ENCODE measurements at regions not wholly inside any gene's neighbourhood (a gene's known extent, or its start where the extent isn't known, plus 50 kb on each side); places are given as distances from the start of the nearest gene placed in this dataset.

DNA sequence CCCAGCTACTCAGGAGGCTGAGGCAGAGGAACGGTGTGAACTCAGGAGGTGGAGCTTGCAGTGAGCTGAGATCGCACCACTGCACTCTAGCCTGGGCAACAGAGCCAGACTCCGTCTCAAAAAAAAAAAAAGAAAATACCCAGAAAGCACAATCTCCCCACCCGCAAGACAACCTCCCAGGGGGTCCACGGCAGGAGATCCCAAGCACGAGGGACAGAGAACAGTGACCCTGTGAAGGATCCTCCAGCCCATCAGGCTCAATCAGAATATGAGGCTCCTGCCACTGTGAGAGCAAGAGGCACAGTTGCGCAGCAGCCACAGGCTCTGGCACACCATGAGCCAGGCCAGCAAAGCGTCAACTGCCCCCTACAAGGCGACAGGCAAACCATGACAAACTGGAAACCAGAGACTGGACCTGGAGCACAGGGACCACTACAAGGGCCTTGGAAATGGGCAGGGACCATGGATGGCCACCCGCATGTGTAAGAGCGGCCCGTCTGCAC lies 164.8 kb upstream of the GRK3 start:
- Histone ChIP-seq H3K27me3 (replicated peaks; ENCODE audit: control insufficient read depth, insufficient read depth, low read length) (no peaks in the 10 kb centered on the region), H3K4me3 (ENCODE audit: low read length) (no peak overlapping the region), H3K36me3 (ENCODE audit: control insufficient read depth, insufficient read depth, low read length, severe bottlenecking) (no peaks in the 10 kb centered on the region), H3K4me1 (ENCODE audit: control insufficient read depth, insufficient read depth, low read length) (peaks cover 39% of the 10 kb centered on the region), H3K9me3 (ENCODE audit: control insufficient read depth, low read length) (no peaks in the 10 kb centered on the region), H3K9ac (ENCODE audit: low read length) (no peak overlapping the region)
- DNase-seq (ENCODE audit: low read depth), result no peak

DNA sequence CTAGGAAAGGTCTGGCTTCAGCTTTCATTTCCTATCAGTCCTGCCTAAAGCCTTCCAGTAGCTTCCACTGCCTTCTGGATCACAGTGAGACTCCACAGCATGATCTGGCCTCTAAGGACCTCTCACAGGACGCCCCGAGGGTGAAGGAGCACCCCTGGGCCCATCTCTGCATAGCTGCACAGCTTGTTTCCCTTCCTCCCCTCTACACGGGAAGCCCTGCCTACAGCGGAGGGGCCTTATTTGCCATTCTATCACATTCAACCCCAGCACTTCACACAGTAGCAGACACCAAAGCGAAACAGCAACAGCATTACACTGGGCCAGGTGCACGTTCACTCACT lies 162.3 kb upstream of the GRK3 start:
- Histone ChIP-seq H3K27me3 (replicated peaks; ENCODE audit: control insufficient read depth, insufficient read depth, low read length) (no peaks in the 10 kb centered on the region), H3K9ac (ENCODE audit: low read length) (no peak overlapping the region), H3K4me1 (ENCODE audit: control insufficient read depth, insufficient read depth, low read length) (peaks cover 41% of the 10 kb centered on the region), H3K36me3 (ENCODE audit: control insufficient read depth, insufficient read depth, low read length, severe bottlenecking) (no peaks in the 10 kb centered on the region), H3K4me3 (ENCODE audit: low read length) (peak overlapping the region; percentile 81), H3K9me3 (ENCODE audit: control insufficient read depth, low read length) (no peaks in the 10 kb centered on the region)
- DNase-seq (ENCODE audit: low read depth), result no peak

DNA sequence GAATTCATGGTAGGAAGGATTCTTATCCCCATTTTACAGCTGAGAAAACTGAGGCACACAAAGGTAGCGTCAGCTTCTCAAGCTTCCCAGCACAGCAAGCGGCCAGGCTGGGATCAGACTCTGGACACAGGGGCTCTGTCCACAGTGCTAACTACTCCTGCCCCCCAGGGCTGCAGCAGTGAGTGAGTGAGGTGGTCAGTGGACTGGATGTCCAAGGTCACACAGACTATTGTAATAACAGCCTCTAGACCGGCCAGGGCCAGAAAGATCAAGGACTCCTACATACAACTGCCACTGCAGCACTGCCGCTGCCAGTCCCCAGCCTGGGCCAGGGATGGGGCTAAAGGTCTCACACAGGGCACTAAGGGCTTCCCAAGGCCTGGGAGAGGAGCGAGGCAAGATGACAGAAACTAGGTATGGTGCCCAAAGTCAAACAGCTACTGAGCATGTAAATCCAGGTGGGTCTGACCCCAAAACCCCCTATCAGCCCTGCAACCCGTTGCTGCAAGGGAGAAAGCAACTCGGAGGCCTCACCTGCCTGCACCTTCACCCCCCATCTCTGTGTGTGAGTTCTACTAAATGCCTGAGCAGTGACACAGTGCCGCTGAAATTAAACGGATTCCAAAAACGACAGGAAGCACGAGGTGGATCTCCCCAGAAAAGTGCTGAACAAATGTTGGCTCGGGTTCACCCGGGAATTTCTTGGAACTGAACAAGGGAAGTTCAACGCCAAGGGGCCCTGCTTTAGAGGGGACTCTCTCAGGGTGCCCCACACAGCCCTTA lies 161.8 kb upstream of the GRK3 start:
- H3K4me3 ChIP-seq (ENCODE audit: low read length), result peak overlapping the region; percentile 81
- peak; percentile 45 for DNase-seq (ENCODE audit: low read depth)
- H3K9ac ChIP-seq (ENCODE audit: low read length), result peak overlapping the region; percentile 79
- H3K4me1 ChIP-seq (ENCODE audit: control insufficient read depth, insufficient read depth, low read length), result peaks cover 41% of the 10 kb centered on the region
- H3K27me3 ChIP-seq (replicated peaks; ENCODE audit: control insufficient read depth, insufficient read depth, low read length), result no peaks in the 10 kb centered on the region
- no peaks in the 10 kb centered on the region for H3K9me3 ChIP-seq (ENCODE audit: control insufficient read depth, low read length)
- no peaks in the 10 kb centered on the region for H3K36me3 ChIP-seq (ENCODE audit: control insufficient read depth, insufficient read depth, low read length, severe bottlenecking)

DNA sequence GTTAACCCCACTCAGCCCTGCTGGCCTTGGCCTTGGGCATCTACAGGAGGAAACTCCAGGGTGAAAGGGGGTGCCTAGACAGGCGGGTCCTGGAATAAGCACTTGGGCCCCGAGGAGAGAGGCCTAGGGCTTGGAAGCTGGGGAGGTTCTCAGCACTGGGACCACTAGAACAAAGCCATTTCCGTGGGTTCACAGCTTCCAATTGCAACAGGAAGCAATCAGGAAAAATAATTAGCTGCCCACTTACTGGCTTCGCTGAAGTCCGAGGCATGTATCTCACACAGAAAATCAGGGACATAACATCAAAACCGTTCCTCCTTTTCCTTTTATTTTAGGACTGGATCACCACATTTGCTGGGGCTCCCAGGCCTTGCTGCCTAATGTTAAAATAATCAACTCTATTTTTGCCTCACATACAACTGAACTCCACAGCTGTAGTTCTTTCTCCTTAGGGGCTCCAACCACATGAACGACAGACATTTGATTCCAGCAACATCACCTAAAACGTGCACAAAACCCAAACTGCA lies 161.1 kb upstream of the GRK3 start:
- Histone ChIP-seq H3K9ac (ENCODE audit: low read length) (peak overlapping the region; percentile 79), H3K36me3 (ENCODE audit: control insufficient read depth, insufficient read depth, low read length, severe bottlenecking) (no peaks in the 10 kb centered on the region), H3K9me3 (ENCODE audit: control insufficient read depth, low read length) (no peaks in the 10 kb centered on the region), H3K4me1 (ENCODE audit: control insufficient read depth, insufficient read depth, low read length) (peaks cover 41% of the 10 kb centered on the region), H3K4me3 (ENCODE audit: low read length) (peak overlapping the region; percentile 81), H3K27me3 (replicated peaks; ENCODE audit: control insufficient read depth, insufficient read depth, low read length) (no peaks in the 10 kb centered on the region)
- peak; percentile 18 for DNase-seq (ENCODE audit: low read depth)

DNA sequence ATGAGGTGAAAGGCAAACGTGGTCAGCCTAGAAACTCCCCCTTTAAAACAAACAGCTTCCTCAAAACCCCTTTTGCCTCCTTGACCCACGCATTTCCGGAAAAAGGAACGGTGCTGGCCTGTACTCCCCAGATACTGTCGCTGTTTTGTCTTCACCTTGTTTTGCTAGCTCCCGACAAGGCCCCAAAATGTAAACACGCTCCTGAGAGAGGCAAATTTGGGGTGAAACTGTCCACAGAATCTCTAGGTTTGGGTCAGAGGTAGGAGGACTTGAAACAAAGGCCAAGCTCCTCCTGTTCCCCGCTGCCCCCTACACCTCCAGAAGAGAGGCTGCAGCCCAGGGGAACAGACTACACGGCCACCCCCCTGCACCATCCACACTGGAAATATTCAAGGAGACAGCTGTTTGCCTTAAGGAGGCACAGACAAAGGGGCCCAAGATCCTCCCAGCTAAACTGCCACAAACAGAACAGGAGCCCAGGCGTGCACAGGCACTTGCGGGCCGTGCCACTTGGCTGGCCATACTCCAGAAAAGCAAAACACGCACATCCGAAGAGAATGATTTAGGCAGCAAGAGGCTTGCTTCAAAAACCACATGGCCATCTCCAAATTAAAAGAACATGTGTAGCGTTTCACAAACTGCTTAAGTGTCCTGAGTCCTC lies 160.5 kb upstream of the GRK3 start:
- Histone ChIP-seq H3K27me3 (replicated peaks; ENCODE audit: control insufficient read depth, insufficient read depth, low read length) (no peaks in the 10 kb centered on the region), H3K9me3 (ENCODE audit: control insufficient read depth, low read length) (no peaks in the 10 kb centered on the region), H3K4me1 (ENCODE audit: control insufficient read depth, insufficient read depth, low read length) (peaks cover 41% of the 10 kb centered on the region), H3K36me3 (ENCODE audit: control insufficient read depth, insufficient read depth, low read length, severe bottlenecking) (no peaks in the 10 kb centered on the region), H3K4me3 (ENCODE audit: low read length) (peak overlapping the region; percentile 81), H3K9ac (ENCODE audit: low read length) (peak overlapping the region; percentile 79)
- peak; percentile 84 for DNase-seq (ENCODE audit: low read depth)

DNA sequence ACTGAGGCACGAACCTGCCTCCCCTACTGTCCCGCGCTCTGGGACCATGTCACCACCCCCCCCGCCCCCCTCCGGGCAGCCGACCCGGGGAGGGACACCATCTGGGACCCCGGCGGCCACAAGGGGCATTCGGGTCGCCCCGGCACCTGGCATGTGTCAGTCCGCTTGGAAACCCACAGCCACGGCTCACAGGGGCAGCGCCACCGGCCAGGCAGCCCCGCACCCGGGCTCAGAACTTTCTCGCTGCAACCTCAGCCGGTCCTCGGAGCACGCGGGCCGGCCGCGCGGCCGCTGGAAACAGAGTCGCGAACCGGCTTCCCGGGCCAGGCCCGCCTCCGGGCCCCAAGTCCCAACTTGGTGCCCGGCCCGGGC lies 159.9 kb upstream of the GRK3 start:
- H3K4me1 ChIP-seq (ENCODE audit: control insufficient read depth, insufficient read depth, low read length), result peaks cover 41% of the 10 kb centered on the region
- H3K27me3 ChIP-seq (replicated peaks; ENCODE audit: control insufficient read depth, insufficient read depth, low read length), result no peaks in the 10 kb centered on the region
- no peaks in the 10 kb centered on the region for H3K36me3 ChIP-seq (ENCODE audit: control insufficient read depth, insufficient read depth, low read length, severe bottlenecking)
- H3K9ac ChIP-seq (ENCODE audit: low read length), result peak overlapping the region; percentile 79
- no peaks in the 10 kb centered on the region for H3K9me3 ChIP-seq (ENCODE audit: control insufficient read depth, low read length)
- DNase-seq (ENCODE audit: low read depth), result peak; percentile 56
- peak overlapping the region; percentile 81 for H3K4me3 ChIP-seq (ENCODE audit: low read length)

DNA sequence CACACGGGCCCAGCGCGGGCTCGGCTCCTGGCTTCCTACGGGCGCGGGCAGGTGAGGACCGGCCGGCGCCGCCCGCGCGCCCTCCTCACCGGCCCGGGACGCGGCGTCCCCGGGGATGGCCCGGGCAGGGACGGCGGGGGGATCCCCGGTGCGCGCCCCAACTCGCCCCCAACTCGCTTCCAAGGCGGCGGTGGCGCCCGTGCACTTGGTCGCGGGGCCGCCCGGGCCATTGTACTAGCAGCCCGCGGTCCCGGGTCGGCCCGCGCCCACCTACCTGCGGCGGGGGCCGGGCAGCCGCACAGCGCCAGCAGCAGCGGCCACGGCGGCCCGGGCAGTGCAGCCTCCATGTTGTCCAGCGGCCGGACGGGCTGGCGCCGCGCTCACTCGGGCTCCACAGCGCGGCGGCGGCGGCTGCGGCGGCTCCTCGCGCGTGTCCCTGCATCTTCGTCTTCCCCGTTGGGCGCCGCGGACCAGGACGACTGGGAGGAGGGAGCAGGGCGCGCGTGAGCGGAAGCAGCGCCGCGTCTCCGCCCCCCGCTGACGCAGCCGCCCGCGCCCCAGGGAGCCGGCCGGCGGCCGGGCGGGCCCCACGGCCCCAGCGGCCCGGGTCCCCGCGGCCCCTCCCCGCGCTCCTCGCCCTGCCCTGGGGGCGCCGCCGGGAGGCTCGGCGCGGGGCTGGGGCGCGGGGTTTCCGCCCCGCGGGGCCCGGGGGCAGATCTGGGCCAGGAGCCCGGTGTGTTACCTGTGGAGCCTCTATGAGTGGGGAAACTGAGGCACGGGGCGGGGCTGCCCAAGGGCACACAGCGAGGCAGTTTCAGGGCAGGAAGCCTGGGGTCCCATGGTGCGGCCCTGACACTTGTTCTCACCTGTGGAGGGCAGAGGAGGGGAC lies 159.3 kb upstream of the GRK3 start:
- peak overlapping the region; percentile 81 for H3K4me3 ChIP-seq (ENCODE audit: low read length)
- H3K9me3 ChIP-seq (ENCODE audit: control insufficient read depth, low read length), result no peaks in the 10 kb centered on the region
- H3K4me1 ChIP-seq (ENCODE audit: control insufficient read depth, insufficient read depth, low read length), result peaks cover 41% of the 10 kb centered on the region
- H3K27me3 ChIP-seq (replicated peaks; ENCODE audit: control insufficient read depth, insufficient read depth, low read length), result no peaks in the 10 kb centered on the region
- no peaks in the 10 kb centered on the region for H3K36me3 ChIP-seq (ENCODE audit: control insufficient read depth, insufficient read depth, low read length, severe bottlenecking)
- H3K9ac ChIP-seq (ENCODE audit: low read length), result peak overlapping the region; percentile 84
- DNase-seq (ENCODE audit: low read depth), result peak; percentile 91

DNA sequence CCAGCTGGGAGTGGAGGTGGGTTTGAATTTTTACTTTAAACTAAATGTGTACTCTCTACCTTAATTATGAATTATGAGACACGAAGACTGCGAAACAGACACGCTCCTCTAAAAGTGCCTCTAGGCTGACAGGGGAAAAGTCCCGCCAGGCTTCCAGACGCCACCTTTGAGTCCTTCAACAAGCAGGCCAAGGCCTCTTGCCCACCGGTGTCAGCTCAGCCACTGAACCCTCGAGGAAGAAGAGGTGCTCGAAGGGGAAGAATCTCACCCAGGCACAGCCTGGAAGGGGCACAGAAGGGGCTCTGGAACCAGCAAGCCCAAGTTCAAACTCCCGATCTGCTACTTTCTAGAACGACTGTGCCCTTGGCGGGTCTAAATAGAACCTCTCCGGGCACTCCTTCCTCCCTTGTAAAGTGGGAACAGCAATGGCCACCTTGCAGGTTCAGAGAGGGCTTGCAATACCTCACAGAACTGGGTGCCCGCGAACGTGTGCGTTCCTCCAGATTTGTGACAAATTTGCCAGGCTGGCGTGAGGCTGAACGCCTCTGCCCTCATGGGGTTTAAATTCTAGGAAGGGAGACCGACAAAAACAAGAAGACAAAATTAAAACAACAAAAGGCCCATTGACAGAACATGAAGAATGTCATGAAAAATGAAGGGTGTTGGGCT lies 158.5 kb upstream of the GRK3 start:
- Histone ChIP-seq H3K27me3 (replicated peaks; ENCODE audit: control insufficient read depth, insufficient read depth, low read length) (no peaks in the 10 kb centered on the region), H3K9ac (ENCODE audit: low read length) (peak overlapping the region; percentile 84), H3K9me3 (ENCODE audit: control insufficient read depth, low read length) (no peaks in the 10 kb centered on the region), H3K36me3 (ENCODE audit: control insufficient read depth, insufficient read depth, low read length, severe bottlenecking) (no peaks in the 10 kb centered on the region), H3K4me3 (ENCODE audit: low read length) (peak overlapping the region; percentile 80), H3K4me1 (ENCODE audit: control insufficient read depth, insufficient read depth, low read length) (peaks cover 35% of the 10 kb centered on the region)
- no peak for DNase-seq (ENCODE audit: low read depth)

DNA sequence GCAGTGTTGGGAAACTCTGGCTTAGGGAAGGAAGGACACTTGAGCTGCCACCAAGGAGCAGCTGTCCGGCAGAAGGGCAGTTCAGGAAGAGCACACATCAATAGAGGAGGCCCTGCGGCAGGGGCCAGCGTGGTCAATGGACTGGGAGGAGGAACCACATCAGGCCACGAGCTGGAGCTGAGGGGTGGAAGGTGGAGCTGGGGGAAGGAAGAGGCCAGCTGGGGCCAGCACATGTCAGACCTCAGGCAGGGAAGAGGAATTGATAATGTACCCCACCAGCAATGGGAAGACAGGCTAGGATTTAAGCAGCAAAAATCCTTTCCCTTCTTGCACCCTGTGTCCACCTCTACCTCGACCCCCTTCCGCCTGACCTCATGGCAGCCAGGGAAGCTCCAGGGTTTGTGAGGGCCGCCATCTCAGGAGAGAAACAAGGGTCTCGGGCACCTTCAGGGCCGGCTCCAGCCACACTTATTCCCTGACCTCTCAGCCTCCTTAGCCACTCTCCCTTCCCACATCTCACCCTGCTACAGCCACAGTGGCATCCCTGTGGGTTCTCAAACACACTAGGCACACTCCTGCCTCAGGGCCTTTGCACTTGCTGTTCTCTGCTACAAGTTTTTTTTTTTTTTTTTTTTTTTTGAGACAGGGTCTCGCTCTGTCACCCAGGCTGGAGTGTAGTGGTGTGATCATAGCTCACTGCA lies 157.8 kb upstream of the GRK3 start:
- no peaks in the 10 kb centered on the region for H3K27me3 ChIP-seq (replicated peaks; ENCODE audit: control insufficient read depth, insufficient read depth, low read length)
- no peak overlapping the region for H3K4me3 ChIP-seq (ENCODE audit: low read length)
- no peak overlapping the region for H3K9ac ChIP-seq (ENCODE audit: low read length)
- no peaks in the 10 kb centered on the region for H3K36me3 ChIP-seq (ENCODE audit: control insufficient read depth, insufficient read depth, low read length, severe bottlenecking)
- H3K4me1 ChIP-seq (ENCODE audit: control insufficient read depth, insufficient read depth, low read length), result peaks cover 32% of the 10 kb centered on the region
- no peaks in the 10 kb centered on the region for H3K9me3 ChIP-seq (ENCODE audit: control insufficient read depth, low read length)
- DNase-seq (ENCODE audit: low read depth), result no peak

DNA sequence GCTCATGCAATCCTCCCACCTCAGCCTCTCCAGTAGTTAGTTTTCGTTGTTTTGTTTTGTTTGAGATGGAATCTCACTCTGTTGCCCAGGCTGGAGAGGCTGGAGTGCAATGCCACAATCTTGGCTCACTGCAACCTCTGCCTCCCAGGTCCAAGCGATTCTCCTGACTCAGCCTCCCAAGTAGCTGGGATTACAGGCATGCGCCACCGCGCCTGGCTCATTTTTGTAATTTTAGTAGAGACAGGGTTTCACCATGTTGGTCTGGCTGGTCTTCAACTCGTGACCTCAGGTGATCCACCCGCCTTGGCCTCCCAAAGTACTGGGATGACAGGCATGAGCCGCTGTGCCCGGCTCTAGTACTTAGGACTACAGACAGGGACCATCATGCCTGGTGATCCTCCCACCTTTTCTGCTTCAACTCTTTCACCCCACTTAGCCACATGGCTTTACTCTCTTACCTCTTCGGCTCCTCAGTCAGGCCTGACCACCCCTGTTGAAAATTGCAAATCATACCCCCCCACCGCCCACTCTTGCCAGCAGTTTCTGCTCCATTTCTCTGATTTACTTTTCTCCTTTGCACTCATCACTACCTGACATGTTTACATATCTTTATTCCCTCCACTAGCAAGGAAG lies 157.1 kb upstream of the GRK3 start:
- Histone ChIP-seq H3K27me3 (replicated peaks; ENCODE audit: control insufficient read depth, insufficient read depth, low read length) (no peaks in the 10 kb centered on the region), H3K9ac (ENCODE audit: low read length) (no peak overlapping the region), H3K36me3 (ENCODE audit: control insufficient read depth, insufficient read depth, low read length, severe bottlenecking) (no peaks in the 10 kb centered on the region), H3K4me1 (ENCODE audit: control insufficient read depth, insufficient read depth, low read length) (peaks cover 25% of the 10 kb centered on the region), H3K4me3 (ENCODE audit: low read length) (no peak overlapping the region), H3K9me3 (ENCODE audit: control insufficient read depth, low read length) (no peaks in the 10 kb centered on the region)
- DNase-seq (ENCODE audit: low read depth), result no peak

All from adipocyte (in vitro differentiated cells).